ENCODE measurements at regions not wholly inside any gene's neighbourhood (a gene's known extent, or its start where the extent isn't known, plus 50 kb on each side); places are given as distances from the start of the nearest gene placed in this dataset.
"Not testable (repeated sequence)": the region's sequence is repeated elsewhere in the genome, so short reads cannot be mapped to it uniquely, and the experiment has no call there.

DNA sequence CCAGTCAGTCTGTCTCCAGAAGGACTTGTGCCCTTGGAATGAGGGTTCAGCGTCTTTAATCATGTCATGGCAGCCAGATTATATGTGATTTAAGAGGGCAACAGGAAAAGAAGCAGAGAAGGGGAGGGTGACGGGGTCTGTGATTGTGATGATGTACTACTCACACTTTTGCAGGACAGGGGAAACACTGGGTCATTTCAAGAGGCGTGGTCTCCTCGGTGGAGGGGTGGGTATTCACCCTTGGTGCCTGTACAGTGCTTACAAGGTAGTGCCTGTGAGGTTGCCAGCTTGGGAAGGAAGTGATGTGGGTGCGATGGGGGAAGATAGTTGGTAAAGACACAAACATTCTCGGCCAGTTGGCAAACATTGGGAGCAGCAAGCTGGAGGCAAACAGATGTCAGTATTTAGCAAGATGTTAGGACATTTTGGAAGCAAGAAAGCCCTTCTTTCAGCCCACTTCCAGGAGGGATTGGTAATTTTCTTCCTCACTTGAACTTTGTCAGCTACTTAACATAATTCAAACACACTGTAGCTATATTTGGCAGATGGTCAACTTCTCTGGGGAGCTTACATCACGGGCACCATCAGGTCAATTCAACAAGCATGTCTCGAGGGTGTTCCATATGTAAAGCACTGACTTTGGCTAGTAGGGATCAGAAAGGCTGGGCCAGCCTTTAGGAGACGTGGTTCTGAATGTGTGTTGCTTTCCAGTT is 71.4 kb upstream of the ROPN1 start:
- TF ChIP-seq CTCF (IDR thresholded peaks at IDR 0.05; ENCODE audit: unreplicated experiment) = no peak
- no peaks in the 10 kb centered on the region for H3K9me3 Mint-ChIP-seq (ENCODE audit: unreplicated experiment)
- H3K27me3 Mint-ChIP-seq (ENCODE audit: insufficient read depth, unreplicated experiment) = peaks cover 16% of the 10 kb centered on the region
- no peak overlapping the region for H3K4me3 Mint-ChIP-seq (ENCODE audit: unreplicated experiment)
- no TSS peak for BruUV-seq (replicated peaks)
- H3K4me1 Mint-ChIP-seq (ENCODE audit: insufficient read depth, unreplicated experiment) = no peaks in the 10 kb centered on the region
- DNase-seq (ENCODE audit: unreplicated experiment) = no peak
- POLR2A ChIA-PET = no interaction called here
- H3K27ac Mint-ChIP-seq (ENCODE audit: low read depth, unreplicated experiment) = no peak overlapping the region
- intact Hi-C loops (cut with micrococcal nuclease) = no loop called here
- no peaks in the 10 kb centered on the region for H3K36me3 Mint-ChIP-seq (ENCODE audit: insufficient read depth, unreplicated experiment)
- CTCF ChIA-PET = interaction anchor here (0.9 to 3.0 kb wide), 4 partner anchors 17 to 340 kb away, joined by 3 to 11 read pairs (median 8); partner anchors contain the start of gene KALRN

GRCh38 chr3:124064050-124064449 is 72.1 kb upstream of the ROPN1 start:
- CTCF ChIA-PET = interaction anchor here (0.9 to 3.0 kb wide), 4 partner anchors 16 to 341 kb away, joined by 3 to 11 read pairs (median 8); partner anchors contain the start of gene KALRN
- no peak overlapping the region for H3K4me3 Mint-ChIP-seq (ENCODE audit: unreplicated experiment)
- POLR2A ChIA-PET = no interaction called here
- H3K4me1 Mint-ChIP-seq (ENCODE audit: insufficient read depth, unreplicated experiment) = no peaks in the 10 kb centered on the region
- intact Hi-C loops (cut with micrococcal nuclease) = no loop called here
- no peak for TF ChIP-seq CTCF (IDR thresholded peaks at IDR 0.05; ENCODE audit: unreplicated experiment)
- H3K9me3 Mint-ChIP-seq (ENCODE audit: unreplicated experiment) = no peaks in the 10 kb centered on the region
- no peak overlapping the region for H3K27ac Mint-ChIP-seq (ENCODE audit: low read depth, unreplicated experiment)
- DNase-seq (ENCODE audit: unreplicated experiment) = no peak
- no peaks in the 10 kb centered on the region for H3K36me3 Mint-ChIP-seq (ENCODE audit: insufficient read depth, unreplicated experiment)
- BruUV-seq (replicated peaks) = no TSS peak
- peaks cover 11% of the 10 kb centered on the region for H3K27me3 Mint-ChIP-seq (ENCODE audit: insufficient read depth, unreplicated experiment)

- H3K36me3 Mint-ChIP-seq (ENCODE audit: insufficient read depth, unreplicated experiment); H3K27ac Mint-ChIP-seq (ENCODE audit: low read depth, unreplicated experiment); intact Hi-C loops (cut with micrococcal nuclease); DNase-seq (ENCODE audit: unreplicated experiment); H3K9me3 Mint-ChIP-seq (ENCODE audit: unreplicated experiment); H3K4me1 Mint-ChIP-seq (ENCODE audit: insufficient read depth, unreplicated experiment); BruUV-seq (replicated peaks); H3K4me3 Mint-ChIP-seq (ENCODE audit: unreplicated experiment): not testable (repeated sequence)
- ChIA-PET POLR2A (interaction anchor here (1.0 to 1.2 kb wide), 2 partner anchors 12 to 34 kb away, joined by 3 read pairs; no protein-coding TSS in a partner anchor), CTCF (interaction anchor here (1.2 to 1.3 kb wide), 3 partner anchors 10 to 415 kb away, joined by 3 to 4 read pairs (median 3); no protein-coding TSS in a partner anchor)
- peaks cover 21% of the 10 kb centered on the region for H3K27me3 Mint-ChIP-seq (ENCODE audit: insufficient read depth, unreplicated experiment)
These were observed 74.6 kb upstream of the ROPN1 start for GRCh38 chr3:124066543-124066942.

GRCh38 chr3:124069706-124070105 is 77.8 kb upstream of the ROPN1 start:
- H3K27ac Mint-ChIP-seq (ENCODE audit: low read depth, unreplicated experiment); BruUV-seq (replicated peaks); H3K4me3 Mint-ChIP-seq (ENCODE audit: unreplicated experiment); H3K36me3 Mint-ChIP-seq (ENCODE audit: insufficient read depth, unreplicated experiment); H3K9me3 Mint-ChIP-seq (ENCODE audit: unreplicated experiment); DNase-seq (ENCODE audit: unreplicated experiment); POLR2A ChIA-PET; H3K4me1 Mint-ChIP-seq (ENCODE audit: insufficient read depth, unreplicated experiment): not testable (repeated sequence)
- H3K27me3 Mint-ChIP-seq (ENCODE audit: insufficient read depth, unreplicated experiment) = peaks cover 42% of the 10 kb centered on the region
- intact Hi-C loops (cut with micrococcal nuclease) = loop anchor here (10.0 kb wide), 1 partner anchor 345 kb away; no protein-coding TSS in a partner anchor
- CTCF ChIA-PET = interaction anchor here (1.8 kb wide), 1 partner anchor 10 kb away, joined by 9 read pairs; no protein-coding TSS in a partner anchor

- CTCF ChIA-PET; H3K4me3 Mint-ChIP-seq (ENCODE audit: unreplicated experiment); H3K27ac Mint-ChIP-seq (ENCODE audit: low read depth, unreplicated experiment); DNase-seq (ENCODE audit: unreplicated experiment); POLR2A ChIA-PET; H3K9me3 Mint-ChIP-seq (ENCODE audit: unreplicated experiment); H3K36me3 Mint-ChIP-seq (ENCODE audit: insufficient read depth, unreplicated experiment); H3K4me1 Mint-ChIP-seq (ENCODE audit: insufficient read depth, unreplicated experiment); BruUV-seq (replicated peaks): not testable (repeated sequence)
- intact Hi-C loops (cut with micrococcal nuclease) = loop anchor here (10.0 kb wide), 1 partner anchor 350 kb away; no protein-coding TSS in a partner anchor
- H3K27me3 Mint-ChIP-seq (ENCODE audit: insufficient read depth, unreplicated experiment) = peaks cover 66% of the 10 kb centered on the region
These were observed 83.2 kb upstream of the ROPN1 start for GRCh38 chr3:124075090-124075489.

All from MCF 10A (cell line).